Activated CD4-positive, alpha-beta memory T cell treated with anti-CD3 and anti-CD28 coated beads for 36 hours (primary cell): ENCODE measurements at regions not wholly inside any gene's neighbourhood (a gene's known extent, or its start where the extent isn't known, plus 50 kb on each side); places are given as distances from the start of the nearest gene placed in this dataset.

ENCODE experiments used
- CTCF ChIA-PET: fragments of 350-600 bp; sonication (Branson Sonifier 250); formaldehyde crosslinking; loops from one replicate; lab custom pipeline; 2021; ENCODE audit warnings: antibody characterized with exemption, inconsistent platforms; lab: Charles Lee
- POLR2A ChIA-PET: fragments of 350-600 bp; sonication (Branson Sonifier 250); formaldehyde crosslinking; loops from one replicate; lab custom pipeline; 2021; ENCODE audit warnings: antibody characterized with exemption; lab: Charles Lee
- DNase-seq: peaks from one replicate; pipeline ENCODE4 v3.0.0-alpha.2; 2020
- H3K27ac Mint-ChIP-seq: one replicate; pipeline ENCODE4 v1.8.0; 2021; ENCODE audit warnings: mixed read lengths
- H3K27me3 Mint-ChIP-seq: one replicate; pipeline ENCODE4 v1.8.0; 2021; ENCODE audit warnings: mixed read lengths
- H3K36me3 Mint-ChIP-seq: one replicate; pipeline ENCODE4 v1.8.0; 2021; ENCODE audit warnings: mixed read lengths
- H3K4me1 Mint-ChIP-seq: one replicate; pipeline ENCODE4 v1.8.0; 2021; ENCODE audit warnings: low read depth, mixed read lengths
- H3K4me3 Mint-ChIP-seq: one replicate; pipeline ENCODE4 v1.8.0; 2021; ENCODE audit warnings: mild to moderate bottlenecking, mixed read lengths
- H3K9me3 Mint-ChIP-seq: one replicate; pipeline ENCODE4 v1.8.0; 2021; ENCODE audit warnings: mixed read lengths
- intact Hi-C: fragments of 100-400 bp; cut with micrococcal nuclease; formaldehyde crosslinking; loops from one replicate; pipeline ENCODE4 v1.15.1; 2023

GRCh38 chr7:42479816-42480633 is 243.0 kb upstream of the GLI3 start:
- H3K27me3 Mint-ChIP-seq = no peaks in the 10 kb centered on the region
- DNase-seq = no peak
- CTCF ChIA-PET = no interaction called here
- POLR2A ChIA-PET = no interaction called here
- intact Hi-C loops = no loop called here
- no peaks in the 10 kb centered on the region for H3K4me1 Mint-ChIP-seq
- H3K9me3 Mint-ChIP-seq = no peaks in the 10 kb centered on the region
- H3K27ac Mint-ChIP-seq = no peak overlapping the region
- H3K36me3 Mint-ChIP-seq = no peaks in the 10 kb centered on the region
- no peak overlapping the region for H3K4me3 Mint-ChIP-seq

GRCh38 chr7:42479452-42479815 is 242.4 kb upstream of the GLI3 start:
- POLR2A ChIA-PET = no interaction called here
- Mint-ChIP-seq H3K4me1 (no peaks in the 10 kb centered on the region), H3K27me3 (no peaks in the 10 kb centered on the region), H3K4me3 (no peak overlapping the region), H3K27ac (no peak overlapping the region), H3K36me3 (no peaks in the 10 kb centered on the region), H3K9me3 (no peaks in the 10 kb centered on the region)
- CTCF ChIA-PET = no interaction called here
- intact Hi-C loops = no loop called here
- DNase-seq = no peak

- ChIA-PET CTCF (no interaction called here), POLR2A (no interaction called here)
- Mint-ChIP-seq H3K27me3 (no peaks in the 10 kb centered on the region), H3K36me3 (no peaks in the 10 kb centered on the region), H3K4me3 (no peak overlapping the region), H3K9me3 (no peaks in the 10 kb centered on the region), H3K27ac (no peak overlapping the region), H3K4me1 (no peaks in the 10 kb centered on the region)
- DNase-seq = no peak
- intact Hi-C loops = no loop called here
Measured at GRCh38 chr7:42478717-42479116, 241.7 kb upstream of the GLI3 start.

GRCh38 chr7:42476255-42476654 is 239.2 kb upstream of the GLI3 start:
- Mint-ChIP-seq H3K27ac (no peak overlapping the region), H3K9me3 (no peaks in the 10 kb centered on the region), H3K36me3 (no peaks in the 10 kb centered on the region), H3K27me3 (no peaks in the 10 kb centered on the region), H3K4me1 (no peaks in the 10 kb centered on the region), H3K4me3 (no peak overlapping the region)
- POLR2A ChIA-PET = no interaction called here
- DNase-seq = no peak
- CTCF ChIA-PET = no interaction called here
- intact Hi-C loops = no loop called here

GRCh38 chr7:42475082-42475481 is 238.1 kb upstream of the GLI3 start:
- no peak overlapping the region for H3K4me3 Mint-ChIP-seq
- H3K36me3 Mint-ChIP-seq = no peaks in the 10 kb centered on the region
- no peak for DNase-seq
- no peaks in the 10 kb centered on the region for H3K4me1 Mint-ChIP-seq
- H3K9me3 Mint-ChIP-seq = no peaks in the 10 kb centered on the region
- no peaks in the 10 kb centered on the region for H3K27me3 Mint-ChIP-seq
- intact Hi-C loops = no loop called here
- H3K27ac Mint-ChIP-seq = no peak overlapping the region
- POLR2A ChIA-PET = no interaction called here
- CTCF ChIA-PET = no interaction called here

- Mint-ChIP-seq H3K27ac (no peak overlapping the region), H3K9me3 (peaks cover 1% of the 10 kb centered on the region), H3K4me1 (no peaks in the 10 kb centered on the region), H3K36me3 (no peaks in the 10 kb centered on the region), H3K27me3 (no peaks in the 10 kb centered on the region), H3K4me3 (no peak overlapping the region)
- ChIA-PET CTCF (no interaction called here), POLR2A (no interaction called here)
- intact Hi-C loops = no loop called here
- DNase-seq = no peak
Measured at GRCh38 chr7:42473099-42473498, 236.1 kb upstream of the GLI3 start.

GRCh38 chr7:42471573-42472174 is 234.7 kb upstream of the GLI3 start:
- no peaks in the 10 kb centered on the region for H3K36me3 Mint-ChIP-seq
- ChIA-PET CTCF (no interaction called here), POLR2A (interaction anchor here (0.7 kb wide), 1 partner anchor 82 kb away, joined by 6 read pairs; no protein-coding TSS in a partner anchor)
- peaks cover 3% of the 10 kb centered on the region for H3K9me3 Mint-ChIP-seq
- H3K27me3 Mint-ChIP-seq = no peaks in the 10 kb centered on the region
- intact Hi-C loops = no loop called here
- H3K4me1 Mint-ChIP-seq = no peaks in the 10 kb centered on the region
- no peak for DNase-seq
- H3K27ac Mint-ChIP-seq = no peak overlapping the region
- H3K4me3 Mint-ChIP-seq = no peak overlapping the region

GRCh38 chr7:42469341-42469740 is 232.3 kb upstream of the GLI3 start:
- POLR2A ChIA-PET = no interaction called here
- Mint-ChIP-seq H3K36me3 (no peaks in the 10 kb centered on the region), H3K4me1 (no peaks in the 10 kb centered on the region), H3K9me3 (peaks cover 10% of the 10 kb centered on the region), H3K27me3 (no peaks in the 10 kb centered on the region), H3K4me3 (no peak overlapping the region), H3K27ac (no peak overlapping the region)
- no peak for DNase-seq
- CTCF ChIA-PET = no interaction called here
- intact Hi-C loops = no loop called here

- Mint-ChIP-seq H3K27ac (no peak overlapping the region), H3K4me3 (no peak overlapping the region), H3K36me3 (no peaks in the 10 kb centered on the region)
Measured at GRCh38 chr7:42468471-42468870, 231.5 kb upstream of the GLI3 start.

GRCh38 chr7:42461537-42461936 is 224.5 kb upstream of the GLI3 start:
- POLR2A ChIA-PET = no interaction called here
- CTCF ChIA-PET = no interaction called here
- no peak overlapping the region for H3K4me3 Mint-ChIP-seq

More at GRCh38 chr7:42468471-42468870, 231.5 kb upstream of the GLI3 start:
- Mint-ChIP-seq H3K9me3 (peaks cover 10% of the 10 kb centered on the region), H3K4me1 (no peaks in the 10 kb centered on the region), H3K27me3 (no peaks in the 10 kb centered on the region)
- ChIA-PET CTCF (no interaction called here), POLR2A (no interaction called here)
- DNase-seq = no peak
- intact Hi-C loops = no loop called here

GRCh38 chr7:42460933-42461332 is 223.9 kb upstream of the GLI3 start:
- intact Hi-C loops = no loop called here
- no peak overlapping the region for H3K4me3 Mint-ChIP-seq
- H3K4me1 Mint-ChIP-seq = no peaks in the 10 kb centered on the region
- ChIA-PET CTCF (no interaction called here), POLR2A (no interaction called here)
- no peak overlapping the region for H3K27ac Mint-ChIP-seq
- no peaks in the 10 kb centered on the region for H3K36me3 Mint-ChIP-seq
- H3K27me3 Mint-ChIP-seq = no peaks in the 10 kb centered on the region
- no peaks in the 10 kb centered on the region for H3K9me3 Mint-ChIP-seq
- no peak for DNase-seq

More at GRCh38 chr7:42461537-42461936, 224.5 kb upstream of the GLI3 start:
- no peak for DNase-seq
- Mint-ChIP-seq H3K36me3 (no peaks in the 10 kb centered on the region), H3K27me3 (no peaks in the 10 kb centered on the region), H3K27ac (no peak overlapping the region), H3K9me3 (peaks cover 5% of the 10 kb centered on the region), H3K4me1 (no peaks in the 10 kb centered on the region)
- intact Hi-C loops = no loop called here

GRCh38 chr7:42460148-42460547 is 223.1 kb upstream of the GLI3 start:
- intact Hi-C loops = no loop called here
- POLR2A ChIA-PET = no interaction called here
- Mint-ChIP-seq H3K27me3 (no peaks in the 10 kb centered on the region), H3K4me3 (no peak overlapping the region), H3K9me3 (no peaks in the 10 kb centered on the region), H3K27ac (no peak overlapping the region), H3K36me3 (no peaks in the 10 kb centered on the region), H3K4me1 (no peaks in the 10 kb centered on the region)
- CTCF ChIA-PET = no interaction called here
- no peak for DNase-seq

GRCh38 chr7:42457663-42458062 is 220.7 kb upstream of the GLI3 start:
- H3K36me3 Mint-ChIP-seq = no peaks in the 10 kb centered on the region
- ChIA-PET POLR2A (no interaction called here), CTCF (no interaction called here)
- intact Hi-C loops = no loop called here
- no peak overlapping the region for H3K4me3 Mint-ChIP-seq
- no peak overlapping the region for H3K27ac Mint-ChIP-seq
- no peaks in the 10 kb centered on the region for H3K9me3 Mint-ChIP-seq
- no peaks in the 10 kb centered on the region for H3K4me1 Mint-ChIP-seq
- DNase-seq = no peak
- no peaks in the 10 kb centered on the region for H3K27me3 Mint-ChIP-seq
